Stimulated activated CD4-positive, alpha-beta T cell treated with anti-CD3 and anti-CD28 coated beads, Interleukin-2, amount 100 ng/mL, for 48 hours (primary cell): ENCODE measurements at regions not wholly inside any gene's neighbourhood (a gene's known extent, or its start where the extent isn't known, plus 50 kb on each side); places are given as distances from the start of the nearest gene placed in this dataset.
A peak's percentile ranks its signal among the peaks of the same experiment; 100 is the strongest.

Experiments used
- DNase-seq, 2 donors: peaks; one replicate each; pipeline ENCODE4 v3.0.0-alpha.2; 2020

DNA sequence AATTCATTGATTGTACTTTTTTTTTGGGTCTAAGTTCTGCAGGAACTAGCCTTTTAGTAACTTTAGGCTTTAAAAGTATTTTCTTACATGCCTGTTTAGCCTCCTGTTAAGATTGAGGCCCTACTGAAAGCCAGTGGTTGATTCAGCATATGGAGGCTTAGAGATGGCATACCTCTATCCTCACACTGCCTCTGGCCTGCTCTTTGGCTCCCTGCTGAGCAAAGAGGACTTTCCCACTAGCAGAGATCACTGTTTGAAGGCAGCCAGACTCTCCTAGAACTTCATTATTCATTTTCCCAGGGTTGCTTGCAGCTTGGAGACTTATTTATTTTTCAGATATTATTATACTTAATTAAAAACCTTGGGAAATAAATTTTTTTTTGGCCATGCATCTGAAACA is 405.6 kb upstream of the MEX3C start:
- DNase-seq, result no peak

DNA sequence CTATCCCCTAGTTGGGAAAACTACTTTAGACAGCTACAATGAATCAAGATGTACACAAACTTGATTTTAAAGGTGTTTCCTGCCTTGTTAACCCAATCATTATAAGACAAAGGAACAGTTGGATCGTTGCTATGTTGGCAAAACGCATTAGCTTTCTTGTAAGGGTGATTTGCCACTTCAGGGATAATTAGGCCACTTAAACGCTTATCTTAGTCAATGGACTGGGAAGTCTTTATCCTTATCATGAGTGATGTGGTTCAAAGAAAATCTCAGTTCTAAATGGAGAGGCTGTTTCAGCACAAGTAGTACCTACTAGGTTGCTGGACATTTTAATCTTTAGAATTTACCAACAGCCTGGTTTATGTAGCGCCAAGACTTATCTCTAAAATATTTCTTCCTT is 406.1 kb upstream of the MEX3C start:
- DNase-seq, result no peak

DNA sequence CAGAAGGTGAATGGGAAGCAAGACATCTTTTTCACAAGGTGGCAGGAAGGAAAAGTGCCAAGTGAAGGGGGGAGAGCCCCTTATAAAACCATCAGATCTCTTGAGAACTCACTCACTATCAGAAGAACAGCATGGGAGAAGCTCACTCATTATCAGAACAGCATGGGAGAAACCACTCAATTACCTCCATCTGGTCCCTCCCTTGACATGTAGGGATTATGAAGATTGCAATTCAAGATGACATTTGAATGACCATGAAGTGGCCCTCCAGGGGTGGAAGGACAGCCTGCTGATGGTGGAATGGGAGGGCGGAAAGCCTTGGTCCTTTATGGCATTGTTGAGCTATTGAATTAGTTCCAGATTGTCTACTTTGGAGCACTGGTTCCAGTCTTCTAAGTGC is 413.0 kb upstream of the MEX3C start:
- no peak for DNase-seq

DNA sequence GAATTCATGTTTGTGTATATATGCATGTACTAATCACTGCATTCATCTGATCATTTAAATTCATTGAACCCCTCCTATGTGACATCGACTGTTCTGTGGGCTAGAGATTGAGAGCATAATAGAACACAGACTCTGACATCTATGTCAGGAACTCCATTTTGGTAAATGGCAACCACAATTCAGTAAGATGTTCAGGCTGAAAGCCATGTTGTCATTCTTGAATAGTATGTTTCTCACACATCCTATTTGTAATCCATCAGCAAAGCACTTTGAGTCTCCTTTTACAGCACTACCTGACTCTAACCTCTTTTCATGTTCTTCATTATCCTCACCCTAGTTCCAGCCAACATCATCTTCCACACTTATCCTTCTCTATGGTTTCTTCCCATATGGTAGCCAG is 413.8 kb upstream of the MEX3C start:
- DNase-seq, result no peak

DNA sequence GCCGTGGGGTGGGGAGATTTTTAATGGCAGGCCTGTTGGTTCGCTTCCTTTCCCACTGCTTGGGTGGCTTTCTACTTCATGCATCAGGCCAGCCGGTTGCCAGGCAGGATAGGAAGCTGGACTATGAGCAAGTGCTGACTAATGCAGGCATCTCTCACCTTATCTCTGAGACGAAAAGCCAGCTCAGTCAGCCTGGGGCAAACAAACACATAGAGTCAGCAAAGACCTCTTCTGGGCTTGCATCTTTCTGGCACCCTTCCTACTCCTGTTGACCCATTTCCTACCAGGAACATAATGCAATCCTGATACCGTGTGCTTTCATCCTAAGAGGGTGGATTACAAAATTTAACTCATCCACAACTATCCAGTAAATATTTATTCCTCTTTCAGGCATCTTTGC is 416.6 kb upstream of the MEX3C start:
- no peak for DNase-seq

DNA sequence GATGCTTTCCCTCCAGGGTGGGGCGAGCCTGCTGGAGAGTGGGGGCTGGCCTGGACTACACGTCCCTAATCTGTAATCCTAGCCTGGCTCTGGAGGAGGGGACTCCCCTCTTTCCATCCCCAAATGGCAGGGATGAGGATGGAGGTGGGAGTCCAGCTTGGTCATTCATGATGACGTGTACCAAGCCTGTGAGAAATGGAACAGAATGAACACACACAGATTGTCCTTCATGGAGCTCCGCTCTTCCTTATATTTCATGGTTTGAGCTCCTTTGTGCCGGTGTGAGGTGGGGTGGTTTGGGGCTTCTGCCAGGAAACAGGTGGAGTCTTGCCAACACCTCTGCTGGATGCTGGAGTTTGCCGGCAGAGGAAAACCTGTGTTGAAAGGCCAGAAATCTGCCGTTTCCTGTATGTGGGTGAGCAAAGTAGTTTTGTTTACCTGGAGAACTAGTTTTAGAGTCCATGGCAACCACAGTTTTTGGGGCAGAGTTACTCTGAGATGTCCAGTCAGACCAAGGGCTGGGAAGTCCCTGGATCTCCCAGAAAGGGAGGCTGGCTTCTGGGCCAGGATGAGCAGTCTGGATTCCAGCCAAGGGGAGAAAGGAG is 417.6 kb upstream of the MEX3C start:
- no peak for DNase-seq

DNA sequence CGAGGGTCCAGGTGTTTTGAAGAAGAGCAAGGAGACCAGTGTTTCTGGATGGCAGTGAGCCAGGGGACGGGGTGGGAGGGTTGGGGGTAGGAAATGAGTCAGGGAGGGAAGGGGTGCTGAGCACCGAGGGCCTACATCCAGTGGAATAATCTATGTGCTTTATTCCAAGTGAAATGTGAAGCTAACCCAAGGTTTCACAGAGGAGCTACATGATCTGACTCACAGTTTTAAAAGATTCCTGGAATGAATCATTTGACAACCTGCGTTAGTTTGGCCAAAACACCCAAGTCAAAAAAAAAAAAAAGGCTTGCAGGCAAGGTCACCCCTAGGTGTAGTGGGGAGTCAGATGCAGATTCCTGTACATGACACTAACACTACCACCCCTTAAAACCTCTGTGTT is 419.7 kb upstream of the MEX3C start:
- DNase-seq, result no peak

DNA sequence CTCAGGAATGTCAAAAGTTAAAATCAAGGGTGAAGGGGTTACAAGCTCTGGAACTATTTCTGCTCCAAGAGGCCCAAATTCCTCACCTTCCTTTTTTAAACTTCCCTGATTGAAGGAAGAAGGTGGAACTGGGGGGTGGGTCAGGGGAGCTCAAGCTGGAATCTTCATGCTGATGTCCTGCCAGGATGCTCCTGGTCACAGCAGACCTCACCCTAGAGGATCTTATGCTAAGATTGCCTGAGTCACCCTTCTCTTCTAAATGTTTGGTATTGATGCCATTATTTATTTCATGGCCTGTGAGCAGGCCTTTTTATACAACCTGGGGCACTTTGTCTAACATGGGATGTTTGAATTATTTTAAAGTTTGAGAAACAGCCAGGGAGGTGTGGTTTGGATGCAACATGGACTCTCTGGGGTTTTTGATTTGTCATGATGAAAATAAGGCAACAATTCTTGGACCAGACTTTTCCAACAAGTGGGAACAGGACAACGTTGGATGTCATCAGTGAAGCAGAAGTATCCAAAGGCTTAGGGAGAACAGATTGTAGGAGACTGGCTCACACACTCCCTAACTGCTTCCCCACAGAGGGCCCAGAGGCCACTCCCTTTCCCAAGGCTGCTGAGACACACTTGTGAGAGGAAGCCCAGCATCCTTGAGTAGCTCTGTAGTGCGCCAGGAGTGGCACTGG is 420.2 kb upstream of the MEX3C start:
- DNase-seq, result no peak

DNA sequence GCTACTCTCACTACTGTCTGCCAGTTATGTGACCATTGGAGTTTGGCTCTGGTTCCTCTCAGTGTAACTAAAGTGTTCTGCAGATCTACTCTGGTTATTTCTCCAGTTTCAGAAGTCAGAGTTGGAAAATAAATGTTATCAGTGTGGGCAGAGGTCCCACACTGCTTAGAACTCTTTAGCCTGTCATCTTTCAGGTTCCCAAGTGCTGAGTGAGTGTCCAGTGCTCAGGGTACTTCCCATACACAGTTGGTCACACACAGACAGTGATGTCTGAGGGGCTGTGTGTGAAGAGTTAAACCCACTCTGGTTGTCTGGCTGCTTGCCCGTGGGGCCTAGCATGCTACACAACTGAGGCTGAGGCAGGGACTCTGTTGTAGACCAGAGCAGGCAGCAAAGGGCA is 421.8 kb upstream of the MEX3C start:
- DNase-seq, result no peak

DNA sequence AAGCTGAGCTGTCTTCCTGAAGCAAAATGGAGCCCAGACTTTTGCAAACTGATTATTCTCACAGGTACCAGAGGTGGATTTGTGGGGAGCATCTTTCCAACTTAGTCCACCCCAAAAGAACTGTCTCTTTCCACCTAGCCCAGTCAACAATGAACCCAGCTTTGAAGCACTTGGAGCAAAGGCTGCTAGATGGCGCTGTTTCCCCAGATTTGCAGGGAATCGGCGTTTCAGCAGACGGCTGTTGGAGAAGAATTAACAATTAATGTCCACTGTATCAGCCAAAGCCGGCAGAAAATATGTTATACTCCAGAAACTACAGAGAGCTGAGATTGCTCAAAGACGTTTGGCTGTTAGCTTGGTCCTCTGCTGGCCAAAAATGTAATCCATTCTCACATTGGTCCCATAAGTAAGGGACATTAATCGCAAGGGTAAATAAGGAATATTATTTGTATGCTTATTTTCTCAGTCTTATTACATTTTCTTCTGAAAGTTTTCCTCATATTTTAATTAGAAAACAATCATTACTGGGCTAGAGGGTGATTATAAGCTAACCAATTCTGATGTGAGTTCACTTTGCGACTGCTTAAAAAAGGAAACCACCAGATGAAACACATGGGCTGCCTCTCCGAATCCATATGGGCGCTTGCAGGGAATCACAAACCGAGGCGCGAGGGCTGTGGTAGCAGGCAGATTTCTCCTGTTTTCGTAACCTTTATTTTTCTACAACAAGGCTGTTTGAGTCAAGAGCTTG is 423.8 kb upstream of the MEX3C start:
- peak; percentile 10 to 23 for DNase-seq

DNA sequence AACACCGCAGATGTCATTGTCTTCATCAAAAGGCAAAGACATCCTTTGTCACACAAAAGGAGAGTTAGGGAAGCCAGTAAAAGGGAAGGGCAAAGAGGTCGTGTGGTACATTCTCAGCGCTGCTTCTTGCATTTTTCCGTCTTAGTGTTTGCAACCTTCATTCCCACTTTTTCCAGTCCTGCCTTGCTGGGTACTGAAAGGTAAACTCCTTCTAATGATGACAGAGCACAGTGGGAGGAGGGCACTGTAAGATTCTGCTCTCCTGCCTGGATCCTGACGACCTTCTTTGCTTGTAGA is 424.3 kb upstream of the MEX3C start:
- no peak for DNase-seq

DNA sequence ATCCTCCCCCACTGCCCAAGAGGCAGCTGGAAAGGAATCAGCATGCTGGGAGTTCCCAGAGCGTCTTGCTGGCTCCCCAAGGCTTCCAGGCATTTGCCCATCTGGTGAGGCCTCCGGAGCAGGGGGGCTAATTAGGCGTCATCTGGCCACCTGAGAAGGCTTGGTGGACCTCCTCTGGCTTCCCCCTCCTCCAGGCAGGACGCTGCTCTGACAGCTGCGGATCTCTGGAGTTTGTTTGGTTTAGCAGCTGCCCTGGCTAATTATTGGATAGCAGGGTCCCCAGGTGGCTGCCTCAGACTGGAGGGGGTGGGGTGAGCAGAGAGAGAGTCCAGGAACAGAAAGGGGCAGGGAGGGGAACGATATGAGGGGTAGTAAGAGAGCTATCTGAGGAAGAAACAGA is 425.2 kb upstream of the MEX3C start:
- no peak for DNase-seq

DNA sequence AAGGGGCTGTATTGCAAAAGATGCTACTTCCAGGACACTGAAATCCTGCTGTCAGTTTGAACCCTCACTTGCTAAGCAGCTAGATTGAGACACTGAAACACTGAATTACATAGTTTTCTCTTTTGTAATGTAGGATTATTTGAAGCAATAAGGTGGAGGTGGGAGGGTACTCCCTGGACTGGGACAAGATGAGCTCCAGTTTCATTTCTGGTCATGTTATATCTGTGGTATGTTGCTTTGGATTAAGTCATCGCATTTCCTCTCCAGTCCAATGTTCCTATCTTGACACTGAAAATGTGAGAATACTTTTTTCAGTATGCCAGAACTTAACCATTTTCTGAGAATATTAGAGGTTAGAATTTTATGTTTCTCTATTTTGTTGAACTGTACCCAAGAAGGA is 426.2 kb upstream of the MEX3C start:
- DNase-seq, result no peak

DNA sequence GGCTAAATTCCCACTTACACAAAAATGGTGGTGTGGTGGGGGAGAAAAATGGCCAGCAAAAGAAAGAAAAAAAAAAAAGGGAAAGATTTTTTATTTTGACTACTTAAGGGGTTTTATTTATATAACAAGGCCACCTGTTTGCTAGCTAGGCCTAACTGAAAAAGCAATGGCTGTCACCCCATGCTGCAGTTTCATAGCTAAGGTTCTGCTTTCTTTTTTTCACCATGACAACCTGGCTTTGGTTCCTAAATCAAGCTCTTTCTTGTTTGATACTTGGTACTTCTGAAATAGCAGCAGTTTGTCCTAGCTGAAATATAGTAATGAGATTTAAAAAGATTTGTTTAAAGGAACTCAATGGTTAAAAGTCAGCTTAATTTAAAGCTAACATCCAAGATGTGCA is 433.2 kb upstream of the MEX3C start:
- DNase-seq, result no peak

DNA sequence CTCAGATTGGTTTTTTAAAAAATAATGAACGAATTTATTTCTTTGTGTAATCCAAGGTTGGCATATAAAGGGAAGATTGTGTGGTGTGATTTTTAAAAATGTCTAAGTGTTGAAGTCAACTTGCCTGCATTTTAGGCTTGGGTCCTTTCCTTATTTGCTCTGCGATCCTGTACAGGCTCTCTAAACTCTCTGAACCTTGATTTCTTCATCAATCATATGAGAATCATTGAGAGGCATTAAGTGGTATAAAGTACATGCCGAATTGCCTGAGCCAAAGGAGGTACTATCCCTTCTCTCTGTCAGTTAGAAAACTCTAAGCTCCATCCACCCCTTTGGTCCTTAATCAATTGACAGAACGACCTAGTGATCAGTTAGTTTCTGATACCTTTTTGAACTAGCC is 440.4 kb upstream of the MEX3C start:
- no peak for DNase-seq

DNA sequence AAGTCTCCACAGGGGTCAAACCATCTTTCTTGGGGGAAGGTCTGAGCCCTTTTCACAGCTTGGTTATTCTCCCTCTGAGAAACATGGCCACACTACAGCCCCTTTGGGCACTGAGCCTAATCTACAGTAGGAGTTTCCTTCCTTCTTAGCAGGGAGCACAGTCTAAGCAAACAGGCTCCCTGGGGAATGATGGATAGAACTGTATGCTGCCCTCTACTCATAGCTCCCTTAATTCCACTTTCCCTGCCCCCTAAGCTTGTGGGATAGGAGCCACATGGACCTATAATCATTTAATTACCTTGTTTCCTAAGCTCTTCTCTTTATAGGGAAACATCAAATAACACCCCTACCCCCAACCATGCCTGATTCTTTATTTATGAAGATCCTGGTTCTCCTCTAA is 442.1 kb upstream of the MEX3C start:
- no peak for DNase-seq

DNA sequence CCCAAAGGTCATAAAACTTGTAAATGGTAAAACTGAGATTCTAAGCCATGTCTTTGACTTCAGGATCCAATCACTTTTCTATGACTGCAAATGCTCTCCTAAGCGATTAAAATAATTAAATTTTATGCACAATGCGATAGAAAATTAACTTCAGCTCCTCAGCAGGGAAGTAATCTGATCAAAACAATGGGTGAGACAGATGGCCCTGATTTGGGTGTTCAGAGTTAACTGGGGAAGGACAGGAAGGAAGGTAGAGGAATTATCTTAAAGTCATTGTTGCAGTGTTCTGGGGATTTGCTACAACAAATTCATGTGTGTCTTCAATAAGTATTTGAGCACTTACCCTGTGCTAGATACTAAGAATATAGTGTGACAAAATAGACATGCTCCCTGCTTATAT is 446.0 kb upstream of the MEX3C start:
- DNase-seq, result no peak

DNA sequence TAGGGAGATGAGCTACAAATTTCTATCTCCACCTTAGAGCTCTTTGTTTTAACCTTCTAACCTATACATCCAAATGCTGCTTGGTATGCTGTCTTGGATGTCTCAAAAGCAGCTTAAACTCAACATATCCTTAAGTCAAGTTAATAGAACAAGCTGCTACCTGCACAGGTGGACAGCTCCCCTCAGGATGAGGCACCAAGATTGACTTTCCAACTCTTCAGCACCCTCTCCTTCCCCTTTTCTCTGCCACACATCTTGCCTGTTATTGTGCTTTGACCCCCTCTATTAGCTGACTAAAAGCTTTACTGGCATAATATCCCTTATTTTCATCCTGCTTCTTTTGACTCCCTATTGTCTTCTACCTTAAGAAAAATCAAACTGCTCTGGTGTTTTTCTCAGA is 448.1 kb upstream of the MEX3C start:
- DNase-seq, result no peak

DNA sequence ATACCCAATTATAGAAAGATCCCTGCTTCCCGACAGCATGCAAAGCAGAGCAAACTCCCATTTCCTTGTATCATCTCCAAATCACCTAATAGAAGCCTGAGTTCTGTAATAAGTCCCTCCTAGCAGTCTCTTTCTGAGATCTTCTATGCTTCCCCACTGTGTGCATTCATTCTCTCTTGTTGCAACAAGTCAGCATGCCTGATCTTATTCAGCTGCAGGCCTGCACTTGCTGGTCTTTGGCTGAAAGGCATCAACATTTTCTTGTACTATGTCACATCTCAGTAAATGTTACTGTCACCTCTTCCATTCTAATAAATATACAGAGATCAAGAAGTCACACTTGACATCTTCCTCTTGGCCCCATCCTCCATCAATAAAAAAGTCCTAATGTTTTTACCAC is 449.9 kb upstream of the MEX3C start:
- no peak for DNase-seq

DNA sequence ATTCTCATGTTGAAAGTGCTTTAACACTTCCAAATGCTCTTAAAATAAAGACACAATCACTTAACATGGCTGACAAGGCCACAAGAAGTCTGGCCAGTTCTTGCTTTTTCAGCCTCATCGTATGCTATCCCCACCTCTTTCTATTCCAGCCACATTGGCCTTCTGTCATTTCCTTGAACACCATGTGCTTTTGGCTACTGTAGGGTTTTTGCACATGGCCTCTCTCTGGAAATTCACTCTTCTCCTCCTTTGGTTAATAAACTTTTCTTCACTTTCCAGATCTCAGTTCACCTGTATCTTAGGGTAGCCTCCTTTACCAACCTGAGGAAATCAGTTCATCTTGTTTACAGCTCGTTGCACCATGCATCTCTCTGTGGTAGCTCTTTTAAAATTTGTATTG is 450.5 kb upstream of the MEX3C start:
- DNase-seq, result no peak

DNA sequence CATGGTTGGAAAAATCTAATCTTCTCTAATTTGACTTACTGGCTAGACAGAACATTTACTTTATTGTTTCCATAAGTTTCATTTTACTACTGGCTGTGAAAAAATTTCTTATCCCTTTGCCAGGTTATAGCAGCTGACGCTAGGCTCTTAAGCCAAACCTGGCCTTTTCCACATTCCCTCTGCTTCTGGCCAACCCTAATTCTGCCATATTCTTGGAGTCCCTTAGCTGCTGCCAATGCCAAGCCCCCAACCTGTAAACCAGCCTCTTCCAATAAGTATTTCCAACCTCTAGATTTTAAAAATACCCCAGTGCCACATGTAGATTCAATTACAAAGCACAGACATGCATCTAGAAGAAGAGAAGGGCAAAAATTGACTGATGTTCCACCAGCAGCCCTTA is 452.3 kb upstream of the MEX3C start:
- DNase-seq, result no peak

DNA sequence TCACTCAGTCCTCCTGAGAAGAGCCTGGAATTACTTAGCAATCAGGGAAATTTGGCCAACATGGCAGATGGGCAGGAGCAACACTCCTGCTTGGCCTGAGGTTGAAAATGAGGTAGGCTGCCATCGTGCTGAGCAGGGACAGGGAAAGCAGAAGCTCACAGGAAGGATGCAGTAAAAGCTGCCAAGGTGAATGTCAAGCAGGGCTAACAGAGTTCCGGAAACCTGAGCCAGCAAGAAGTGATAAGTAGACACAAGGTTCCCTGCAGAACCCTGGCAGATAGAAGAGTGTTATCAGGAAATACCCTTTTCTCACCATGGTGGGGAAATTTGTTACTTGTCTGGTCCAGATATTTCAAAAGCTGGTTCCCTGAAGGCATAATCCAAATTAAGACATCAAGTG is 454.3 kb upstream of the MEX3C start:
- no peak for DNase-seq

DNA sequence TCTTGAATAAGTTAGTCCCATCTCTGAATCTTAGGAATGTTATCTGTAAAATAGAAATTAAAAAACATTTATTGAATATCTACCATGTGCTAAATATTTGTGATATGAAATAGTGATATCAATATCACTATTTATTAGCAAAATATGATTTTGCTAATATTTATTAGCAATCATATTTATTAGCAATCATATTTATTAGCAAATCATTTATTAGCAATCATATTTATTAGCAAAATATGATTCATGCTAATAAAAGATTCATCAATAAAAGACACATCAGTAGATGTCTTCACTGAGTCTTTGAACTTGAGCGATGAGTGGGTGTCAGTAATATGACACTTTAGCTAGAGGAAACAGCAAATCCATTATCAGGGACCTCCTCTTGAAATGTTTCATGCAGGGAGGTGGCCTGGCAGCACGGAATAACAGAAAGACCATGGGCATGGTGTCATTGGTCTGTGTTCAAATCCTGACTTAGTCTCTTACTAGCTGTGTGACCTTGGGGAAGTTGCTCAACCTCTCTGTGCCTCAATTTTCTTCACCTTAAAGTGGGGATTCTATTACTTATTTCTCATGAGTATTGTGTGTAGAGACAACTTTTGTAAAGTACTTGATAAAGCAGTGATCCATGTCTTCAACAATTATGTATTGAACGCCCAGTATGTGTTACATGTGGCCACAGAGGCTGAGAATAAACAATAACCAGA is 456.2 kb upstream of the MEX3C start:
- DNase-seq, result no peak
